Activated T-cell treated with anti-CD3 and anti-CD28 coated beads, Interleukin-2, amount 50 U/mL, for 4 hours (primary cell): ENCODE measurements at regions not wholly inside any gene's neighbourhood (a gene's known extent, or its start where the extent isn't known, plus 50 kb on each side); places are given as distances from the start of the nearest gene placed in this dataset.

Experiments used
- ATAC-seq, 2 donors: fragments of 200-7000 bp; cut with Tn5 transposase; one replicate each; pipeline ENCODE4 v1.10.0; 2021
- DNase-seq: peaks from one replicate; pipeline ENCODE4 v3.0.0-alpha.2; 2020
- H3K27me3 Mint-ChIP-seq: one replicate; pipeline ENCODE4 v1.8.0; 2021; ENCODE audit warnings: low read depth, mixed read lengths
- H3K36me3 Mint-ChIP-seq: one replicate; pipeline ENCODE4 v1.8.0; 2022; ENCODE audit warnings: mixed read lengths; ENCODE audit not compliant: insufficient read depth
- H3K4me1 Mint-ChIP-seq: one replicate; pipeline ENCODE4 v1.8.0; 2021; ENCODE audit warnings: low read depth, mixed read lengths
- H3K4me3 Mint-ChIP-seq: one replicate; pipeline ENCODE4 v1.8.0; 2021; ENCODE audit warnings: mild to moderate bottlenecking, moderate library complexity, mixed read lengths
- H3K9me3 Mint-ChIP-seq: one replicate; pipeline ENCODE4 v1.8.0; 2021; ENCODE audit warnings: mixed read lengths

- Mint-ChIP-seq H3K9me3 (no peaks in the 10 kb centered on the region), H3K4me1 (peaks cover 26% of the 10 kb centered on the region), H3K27me3 (no peaks in the 10 kb centered on the region), H3K4me3 (no peak overlapping the region), H3K36me3 (no peaks in the 10 kb centered on the region)
- ATAC-seq (no peak), DNase-seq (no peak)
Measured at GRCh38 chr6:134532694-134533624, 215.0 kb upstream of the SGK1 start.

DNA sequence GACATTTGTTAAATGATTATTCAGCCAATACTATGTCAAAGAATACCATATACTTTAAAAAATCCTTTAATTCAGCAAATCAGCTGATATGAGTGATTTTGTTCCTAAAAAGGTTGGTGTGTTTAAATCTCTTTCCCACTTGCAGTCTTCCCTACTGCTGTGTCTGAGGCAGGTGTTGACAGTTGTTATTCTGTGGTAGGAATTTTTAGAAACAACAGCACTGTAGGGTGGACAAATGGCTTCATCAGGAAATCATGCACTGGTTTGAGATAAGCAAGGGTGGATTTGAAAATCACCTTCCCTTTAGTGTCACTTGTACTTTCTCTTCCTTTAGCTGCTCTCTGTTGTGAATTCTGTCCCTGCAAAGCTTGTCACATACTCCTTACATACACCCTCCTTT lies 213.7 kb upstream of the SGK1 start:
- Mint-ChIP-seq H3K27me3 (no peaks in the 10 kb centered on the region), H3K36me3 (no peaks in the 10 kb centered on the region), H3K4me3 (no peak overlapping the region), H3K9me3 (no peaks in the 10 kb centered on the region), H3K4me1 (peaks cover 26% of the 10 kb centered on the region)
- ATAC-seq (no peak), DNase-seq (no peak)

DNA sequence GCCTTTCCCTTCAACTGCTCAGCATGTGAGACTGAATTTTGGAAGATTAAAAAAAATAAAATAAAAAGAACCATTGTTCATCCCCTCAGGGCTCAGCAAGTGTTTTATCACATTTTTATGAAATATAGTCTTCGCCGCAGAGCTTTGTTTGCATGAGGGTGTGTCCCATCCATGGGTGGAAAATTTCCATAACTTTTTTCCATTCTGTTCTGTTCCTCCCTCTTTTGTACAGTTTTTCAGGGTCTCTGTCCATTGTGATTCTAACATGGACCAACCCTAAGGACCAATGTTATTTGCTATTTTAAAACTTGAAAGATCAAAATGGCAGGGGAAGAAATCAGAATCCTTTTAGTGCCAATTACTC lies 213.3 kb upstream of the SGK1 start:
- DNase-seq = no peak
- H3K4me3 Mint-ChIP-seq = no peak overlapping the region
- H3K9me3 Mint-ChIP-seq = no peaks in the 10 kb centered on the region
- H3K36me3 Mint-ChIP-seq = no peaks in the 10 kb centered on the region
- ATAC-seq = no peak
- H3K4me1 Mint-ChIP-seq = peaks cover 25% of the 10 kb centered on the region
- H3K27me3 Mint-ChIP-seq = no peaks in the 10 kb centered on the region

DNA sequence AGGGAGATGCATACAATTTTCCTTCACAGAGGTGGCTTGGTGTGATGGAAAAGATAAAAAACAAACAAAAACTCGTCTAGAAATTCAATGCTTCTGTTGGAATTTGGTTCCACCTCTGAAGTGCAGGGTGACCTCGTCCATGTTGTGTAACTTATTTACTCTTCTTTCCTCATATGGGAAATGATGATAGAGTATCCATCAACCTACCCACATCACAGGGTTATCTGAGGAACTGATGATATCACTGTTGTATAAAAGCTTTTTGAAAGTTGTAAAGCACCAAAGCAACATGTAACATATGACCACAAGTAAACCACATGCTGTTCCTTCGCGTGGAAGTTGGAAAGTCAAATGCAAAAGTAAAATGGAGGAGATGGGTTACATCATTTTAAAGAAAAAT lies 212.0 kb upstream of the SGK1 start:
- Mint-ChIP-seq H3K4me1 (peaks cover 20% of the 10 kb centered on the region), H3K4me3 (no peak overlapping the region), H3K9me3 (no peaks in the 10 kb centered on the region), H3K27me3 (no peaks in the 10 kb centered on the region), H3K36me3 (no peaks in the 10 kb centered on the region)
- DNase-seq (no peak), ATAC-seq (peak in 1 of 2 donors; percentile 27)

DNA sequence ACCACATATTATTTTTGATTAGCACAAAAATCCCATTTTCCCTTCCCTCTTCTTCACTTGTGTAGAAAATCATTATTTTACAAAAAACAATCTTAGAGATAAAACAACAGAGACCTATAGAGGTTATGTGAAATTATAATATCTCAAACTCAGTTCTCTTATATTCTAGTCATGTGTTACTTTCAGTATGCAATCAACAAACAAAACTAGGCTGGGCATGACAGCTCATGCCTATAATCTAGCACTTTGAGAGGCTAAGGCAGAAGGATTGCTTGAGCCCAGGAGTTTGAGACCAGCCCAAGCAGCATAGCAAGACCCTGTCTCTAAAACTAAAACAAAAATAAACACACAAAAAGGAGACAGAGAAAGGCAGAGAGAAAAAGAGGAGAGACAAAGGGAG lies 211.4 kb upstream of the SGK1 start:
- ATAC-seq (no peak), DNase-seq (no peak)
- Mint-ChIP-seq H3K36me3 (no peaks in the 10 kb centered on the region), H3K9me3 (no peaks in the 10 kb centered on the region), H3K4me1 (peaks cover 14% of the 10 kb centered on the region), H3K27me3 (no peaks in the 10 kb centered on the region), H3K4me3 (no peak overlapping the region)

DNA sequence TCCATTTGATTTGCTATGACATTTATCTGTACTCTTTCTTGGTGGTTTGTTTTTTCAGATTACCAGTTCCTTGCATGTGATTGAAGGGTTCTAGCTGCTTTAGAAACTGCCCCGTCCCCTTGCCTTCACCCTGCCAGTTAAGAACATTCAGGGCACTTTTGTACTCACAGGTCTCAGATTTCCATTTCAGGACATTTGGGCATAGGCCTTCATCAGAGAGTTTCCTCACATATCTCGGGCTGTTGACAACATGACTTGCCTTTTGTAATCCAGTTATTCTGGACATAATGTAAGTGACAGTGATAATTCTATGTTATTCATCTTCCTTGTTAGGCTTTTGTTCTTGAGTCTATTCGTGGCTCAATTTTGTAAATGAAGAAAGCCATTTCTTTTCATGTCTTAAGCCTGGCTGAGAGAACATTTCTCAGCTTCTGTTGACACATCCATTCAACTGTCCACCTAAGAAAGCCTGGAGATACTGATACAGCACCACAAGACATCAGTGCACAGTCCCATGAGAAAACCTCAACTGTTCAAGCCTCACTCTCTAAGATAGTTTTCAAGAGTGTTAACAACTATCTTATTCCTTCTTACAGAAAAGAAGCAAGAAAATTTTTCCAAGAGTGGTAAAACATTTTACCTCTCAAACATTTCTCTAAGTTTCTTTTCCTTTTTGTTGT lies 209.3 kb upstream of the SGK1 start:
- H3K4me1 Mint-ChIP-seq = peaks cover 19% of the 10 kb centered on the region
- H3K27me3 Mint-ChIP-seq = no peaks in the 10 kb centered on the region
- no peak overlapping the region for H3K4me3 Mint-ChIP-seq
- DNase-seq (no peak), ATAC-seq (no peak)
- no peaks in the 10 kb centered on the region for H3K36me3 Mint-ChIP-seq
- H3K9me3 Mint-ChIP-seq = no peaks in the 10 kb centered on the region

- no peak for DNase-seq
- Mint-ChIP-seq H3K4me1 (peaks cover 23% of the 10 kb centered on the region), H3K9me3 (no peaks in the 10 kb centered on the region), H3K27me3 (no peaks in the 10 kb centered on the region), H3K4me3 (no peak overlapping the region), H3K36me3 (no peaks in the 10 kb centered on the region)
- ATAC-seq = no peak
Measured at GRCh38 chr6:134525190-134525868, 207.4 kb upstream of the SGK1 start.

DNA sequence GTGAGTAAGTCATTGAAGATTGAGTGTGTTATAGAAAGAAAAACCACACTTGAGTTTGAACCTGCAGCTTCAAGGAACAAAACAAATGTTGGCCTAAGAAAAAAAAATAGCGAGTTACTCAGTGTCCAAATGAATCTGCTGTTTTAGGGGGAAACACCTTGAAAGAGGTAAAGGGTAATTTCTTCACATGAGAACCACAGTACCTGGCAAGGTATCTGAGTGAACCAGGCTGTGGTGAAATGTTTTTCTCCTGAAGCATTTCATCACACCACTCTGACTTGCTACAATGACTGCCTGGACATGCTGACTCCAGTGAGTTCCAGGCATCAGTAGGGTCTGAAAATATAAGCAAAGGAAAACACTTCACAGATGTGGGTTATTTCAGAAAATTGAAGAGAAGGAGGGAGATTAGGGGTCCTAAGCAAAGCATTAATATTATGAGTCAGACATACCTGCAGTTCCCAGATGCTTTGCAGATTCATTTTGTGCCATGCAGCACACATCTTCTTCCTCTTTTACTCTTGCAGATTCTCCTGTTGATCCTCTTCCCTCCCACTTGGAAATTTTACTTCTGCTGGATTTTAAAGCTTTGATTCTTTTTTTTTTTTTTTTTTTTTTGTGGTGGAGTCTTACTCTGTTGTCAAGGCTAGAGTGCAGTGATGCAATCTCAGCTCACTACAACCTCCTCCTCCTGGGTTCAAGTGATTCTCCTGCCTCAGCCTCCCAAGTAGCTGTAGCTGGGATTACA lies 206.2 kb upstream of the SGK1 start:
- no peak for DNase-seq
- H3K9me3 Mint-ChIP-seq = no peaks in the 10 kb centered on the region

GRCh38 chr6:134523051-134523450 lies 205.1 kb upstream of the SGK1 start:
- Mint-ChIP-seq H3K9me3 (no peaks in the 10 kb centered on the region), H3K4me3 (no peak overlapping the region), H3K4me1 (peaks cover 30% of the 10 kb centered on the region), H3K27me3 (no peaks in the 10 kb centered on the region), H3K36me3 (no peaks in the 10 kb centered on the region)
- DNase-seq (no peak), ATAC-seq (no peak)

More for the DNA sequence above, 206.2 kb upstream of the SGK1 start:
- Mint-ChIP-seq H3K27me3 (no peaks in the 10 kb centered on the region), H3K4me1 (peaks cover 24% of the 10 kb centered on the region), H3K36me3 (no peaks in the 10 kb centered on the region), H3K4me3 (no peak overlapping the region)
- peak; percentile 61 to 72 for ATAC-seq

GRCh38 chr6:134521116-134521501 lies 203.2 kb upstream of the SGK1 start:
- Mint-ChIP-seq H3K4me1 (peaks cover 32% of the 10 kb centered on the region), H3K27me3 (no peaks in the 10 kb centered on the region), H3K36me3 (no peaks in the 10 kb centered on the region), H3K4me3 (no peak overlapping the region), H3K9me3 (no peaks in the 10 kb centered on the region)
- ATAC-seq (no peak), DNase-seq (no peak)

DNA sequence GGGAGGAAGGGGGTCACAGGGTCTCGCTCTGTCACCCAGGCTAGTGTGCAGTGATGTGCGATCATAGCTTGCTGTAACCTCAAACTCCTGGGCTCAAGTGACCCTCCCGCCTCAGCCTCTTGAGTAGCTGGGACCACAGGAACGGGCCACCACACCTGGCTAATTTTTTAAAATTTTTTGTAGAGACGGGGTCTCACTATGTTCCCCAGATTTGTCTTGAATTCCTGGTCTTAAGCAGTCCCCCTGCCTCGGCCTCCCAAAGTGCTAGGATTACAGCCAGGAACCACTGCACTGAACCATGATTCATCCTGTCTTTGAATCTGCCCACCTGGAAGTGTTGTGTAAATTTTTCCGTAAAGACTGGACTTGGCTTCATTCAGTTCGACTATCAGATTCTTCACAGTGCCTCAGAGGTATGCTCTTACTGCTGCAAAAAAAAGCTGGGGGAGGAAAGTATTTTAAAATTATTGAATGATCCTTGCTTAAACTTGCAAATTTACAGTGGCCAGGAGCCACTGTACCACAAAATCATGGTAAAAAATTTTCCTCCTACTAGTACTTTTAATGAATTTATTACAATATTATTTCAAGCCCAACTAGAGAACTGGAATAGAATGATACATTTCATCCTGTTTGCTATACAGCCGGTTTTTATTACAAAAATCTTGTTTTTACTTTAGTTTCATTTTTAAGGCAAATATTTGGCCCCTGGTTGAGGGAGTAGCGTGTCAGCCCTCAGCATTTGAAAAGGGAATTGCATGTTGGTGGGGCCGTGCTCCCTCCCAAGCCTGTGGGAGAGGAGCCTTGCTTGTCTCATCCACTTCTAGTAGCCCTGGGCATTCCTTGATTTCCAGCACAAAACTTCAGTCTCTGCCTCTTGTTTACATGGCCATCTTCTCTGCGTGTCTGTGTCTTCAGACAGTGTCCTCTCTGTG lies 202.5 kb upstream of the SGK1 start:
- Mint-ChIP-seq H3K36me3 (no peaks in the 10 kb centered on the region), H3K4me1 (peaks cover 32% of the 10 kb centered on the region), H3K27me3 (no peaks in the 10 kb centered on the region), H3K4me3 (no peak overlapping the region), H3K9me3 (no peaks in the 10 kb centered on the region)
- DNase-seq (no peak), ATAC-seq (no peak)

GRCh38 chr6:134519465-134519864 lies 201.6 kb upstream of the SGK1 start:
- Mint-ChIP-seq H3K27me3 (no peaks in the 10 kb centered on the region), H3K4me1 (peaks cover 32% of the 10 kb centered on the region), H3K4me3 (no peak overlapping the region), H3K36me3 (no peaks in the 10 kb centered on the region), H3K9me3 (no peaks in the 10 kb centered on the region)
- peak; percentile 63 to 73 for ATAC-seq
- DNase-seq = peak; percentile 11

GRCh38 chr6:134517868-134518267 lies 200.0 kb upstream of the SGK1 start:
- ATAC-seq = no peak
- no peaks in the 10 kb centered on the region for H3K9me3 Mint-ChIP-seq
- no peak overlapping the region for H3K4me3 Mint-ChIP-seq
- DNase-seq = no peak
- H3K4me1 Mint-ChIP-seq = peaks cover 23% of the 10 kb centered on the region
- H3K27me3 Mint-ChIP-seq = no peaks in the 10 kb centered on the region
- no peaks in the 10 kb centered on the region for H3K36me3 Mint-ChIP-seq
